ENCODE measurements at regions not wholly inside any gene's neighbourhood (a gene's known extent, or its start where the extent isn't known, plus 50 kb on each side); places are given as distances from the start of the nearest gene placed in this dataset.

DNA sequence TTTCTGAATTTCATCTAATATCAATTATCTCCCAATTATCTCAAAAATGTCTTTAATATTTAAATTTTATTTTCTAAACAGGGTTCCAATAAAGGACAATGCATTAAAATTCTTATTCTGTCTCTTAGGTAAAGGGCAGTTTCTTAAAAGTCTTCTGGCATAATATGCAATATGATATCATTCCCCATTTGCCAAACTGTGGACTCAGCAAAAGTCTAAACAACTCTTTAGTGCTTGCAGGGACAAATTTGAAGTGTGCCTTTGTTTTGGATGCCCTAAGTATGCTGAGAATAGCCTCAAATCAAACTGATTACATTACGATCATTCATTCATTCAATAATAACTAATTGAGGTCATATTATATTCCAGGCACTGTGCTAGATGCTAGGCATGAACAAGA is 281.0 kb upstream of the KIRREL3 start:
- Mint-ChIP-seq H3K4me3 (no peak overlapping the region), H3K27ac (ENCODE audit: unreplicated experiment) (no peak overlapping the region)

DNA sequence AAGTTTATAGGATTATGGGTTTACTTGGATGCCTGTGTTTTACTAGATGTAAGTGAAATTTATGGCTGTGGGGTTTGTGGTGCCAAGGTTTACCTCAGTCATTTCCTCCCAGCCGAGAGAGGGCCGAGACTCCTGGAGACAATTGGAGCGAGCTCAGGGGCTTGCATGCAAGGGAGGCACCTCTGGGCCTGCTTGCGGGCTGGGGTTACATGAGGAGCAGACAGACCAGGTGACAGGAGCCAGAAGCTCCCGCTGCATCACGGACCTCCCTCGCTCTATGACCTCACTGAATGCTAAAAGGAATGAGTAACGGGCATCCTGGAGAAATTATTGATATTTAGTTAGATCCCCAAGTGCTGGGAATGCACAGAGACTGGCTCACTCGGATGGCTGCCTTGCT is 275.2 kb upstream of the KIRREL3 start:
- peaks cover 5% of the 10 kb centered on the region for H3K4me1 Mint-ChIP-seq
- H3K27me3 Mint-ChIP-seq (ENCODE audit: low read depth): peaks cover 5% of the 10 kb centered on the region
- no peak for DNase-seq (ENCODE audit: low read depth, low spot score)
- no peaks in the 10 kb centered on the region for H3K36me3 Mint-ChIP-seq (ENCODE audit: low read depth)
- H3K27ac Mint-ChIP-seq (ENCODE audit: unreplicated experiment): no peak overlapping the region
- TF ChIP-seq, protein P1, sequence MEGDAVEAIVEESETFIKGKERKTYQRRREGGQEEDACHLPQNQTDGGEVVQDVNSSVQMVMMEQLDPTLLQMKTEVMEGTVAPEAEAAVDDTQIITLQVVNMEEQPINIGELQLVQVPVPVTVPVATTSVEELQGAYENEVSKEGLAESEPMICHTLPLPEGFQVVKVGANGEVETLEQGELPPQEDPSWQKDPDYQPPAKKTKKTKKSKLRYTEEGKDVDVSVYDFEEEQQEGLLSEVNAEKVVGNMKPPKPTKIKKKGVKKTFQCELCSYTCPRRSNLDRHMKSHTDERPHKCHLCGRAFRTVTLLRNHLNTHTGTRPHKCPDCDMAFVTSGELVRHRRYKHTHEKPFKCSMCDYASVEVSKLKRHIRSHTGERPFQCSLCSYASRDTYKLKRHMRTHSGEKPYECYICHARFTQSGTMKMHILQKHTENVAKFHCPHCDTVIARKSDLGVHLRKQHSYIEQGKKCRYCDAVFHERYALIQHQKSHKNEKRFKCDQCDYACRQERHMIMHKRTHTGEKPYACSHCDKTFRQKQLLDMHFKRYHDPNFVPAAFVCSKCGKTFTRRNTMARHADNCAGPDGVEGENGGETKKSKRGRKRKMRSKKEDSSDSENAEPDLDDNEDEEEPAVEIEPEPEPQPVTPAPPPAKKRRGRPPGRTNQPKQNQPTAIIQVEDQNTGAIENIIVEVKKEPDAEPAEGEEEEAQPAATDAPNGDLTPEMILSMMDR (conservative IDR thresholded peaks at IDR 0.05): no peak
- no peaks in the 10 kb centered on the region for H3K9me3 Mint-ChIP-seq
- H3K4me3 Mint-ChIP-seq: no peak overlapping the region

More for the DNA sequence above, 281.0 kb upstream of the KIRREL3 start:
- TF ChIP-seq, protein P1 (conservative IDR thresholded peaks at IDR 0.05): no peak
- H3K36me3 Mint-ChIP-seq (ENCODE audit: low read depth): no peaks in the 10 kb centered on the region
- H3K9me3 Mint-ChIP-seq: no peaks in the 10 kb centered on the region
- no peaks in the 10 kb centered on the region for H3K4me1 Mint-ChIP-seq
- peaks cover 5% of the 10 kb centered on the region for H3K27me3 Mint-ChIP-seq (ENCODE audit: low read depth)
- DNase-seq (ENCODE audit: low read depth, low spot score): no peak

DNA sequence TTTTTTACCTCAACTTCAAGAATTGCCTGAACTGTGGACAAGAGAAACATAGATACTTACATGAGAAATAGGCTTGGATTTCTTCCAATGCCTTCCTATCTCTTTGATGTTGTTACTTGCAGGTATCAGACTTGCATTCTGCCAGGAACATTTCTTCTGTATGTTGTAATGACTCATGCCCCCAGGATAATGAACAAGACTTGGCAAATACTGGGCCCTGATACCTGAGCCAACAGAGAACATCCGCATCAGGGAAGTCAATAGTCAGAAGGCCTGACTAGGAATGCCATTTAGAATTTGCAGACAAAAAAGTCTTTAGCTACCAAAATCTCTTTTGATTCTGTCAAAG is 273.7 kb upstream of the KIRREL3 start:
- no peaks in the 10 kb centered on the region for H3K9me3 Mint-ChIP-seq
- H3K27me3 Mint-ChIP-seq (ENCODE audit: low read depth): no peaks in the 10 kb centered on the region
- H3K4me1 Mint-ChIP-seq: peaks cover 5% of the 10 kb centered on the region
- H3K27ac Mint-ChIP-seq (ENCODE audit: unreplicated experiment): no peak overlapping the region
- H3K4me3 Mint-ChIP-seq: no peak overlapping the region
- DNase-seq (ENCODE audit: low read depth, low spot score): no peak
- no peaks in the 10 kb centered on the region for H3K36me3 Mint-ChIP-seq (ENCODE audit: low read depth)
- TF ChIP-seq, protein P1 (conservative IDR thresholded peaks at IDR 0.05): no peak

DNA sequence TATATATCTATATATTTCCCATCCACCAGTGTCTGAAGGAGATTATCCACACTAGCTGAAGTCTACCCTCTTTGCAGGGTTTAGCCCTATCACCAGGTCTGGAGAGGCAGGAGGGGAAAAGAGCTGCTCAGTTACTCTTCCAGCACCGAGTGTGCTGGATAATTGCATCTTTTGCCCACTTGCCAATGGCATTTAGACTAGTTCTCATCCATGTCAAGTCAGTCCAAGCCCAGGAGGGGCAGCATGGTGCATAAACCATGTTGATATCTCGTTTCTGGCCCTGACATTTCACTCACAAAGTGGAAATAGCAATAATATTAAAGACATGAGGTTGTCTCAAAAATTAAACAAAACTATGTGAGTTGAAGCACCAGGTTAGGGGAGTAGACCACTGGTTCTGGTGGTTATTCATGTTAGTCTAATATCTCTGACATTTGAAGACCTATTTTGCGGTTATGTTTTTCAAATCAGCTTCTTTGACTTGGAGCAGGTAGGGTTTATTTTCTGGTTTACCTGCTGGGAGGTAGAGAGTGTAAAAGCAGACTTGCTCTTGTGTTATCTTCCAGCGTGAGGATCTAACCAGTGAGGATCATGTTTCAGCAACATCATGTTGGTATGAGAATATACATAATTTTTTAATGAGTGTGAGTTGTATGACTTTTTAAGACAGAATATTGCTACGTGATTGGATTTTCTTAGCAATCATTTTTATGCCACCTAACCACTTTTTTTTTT is 273.2 kb upstream of the KIRREL3 start:
- Mint-ChIP-seq H3K9me3 (no peaks in the 10 kb centered on the region), H3K27ac (ENCODE audit: unreplicated experiment) (no peak overlapping the region), H3K4me3 (no peak overlapping the region), H3K27me3 (ENCODE audit: low read depth) (no peaks in the 10 kb centered on the region), H3K4me1 (peaks cover 5% of the 10 kb centered on the region), H3K36me3 (ENCODE audit: low read depth) (no peaks in the 10 kb centered on the region)
- TF ChIP-seq, protein P1 (conservative IDR thresholded peaks at IDR 0.05): no peak
- no peak for DNase-seq (ENCODE audit: low read depth, low spot score)

DNA sequence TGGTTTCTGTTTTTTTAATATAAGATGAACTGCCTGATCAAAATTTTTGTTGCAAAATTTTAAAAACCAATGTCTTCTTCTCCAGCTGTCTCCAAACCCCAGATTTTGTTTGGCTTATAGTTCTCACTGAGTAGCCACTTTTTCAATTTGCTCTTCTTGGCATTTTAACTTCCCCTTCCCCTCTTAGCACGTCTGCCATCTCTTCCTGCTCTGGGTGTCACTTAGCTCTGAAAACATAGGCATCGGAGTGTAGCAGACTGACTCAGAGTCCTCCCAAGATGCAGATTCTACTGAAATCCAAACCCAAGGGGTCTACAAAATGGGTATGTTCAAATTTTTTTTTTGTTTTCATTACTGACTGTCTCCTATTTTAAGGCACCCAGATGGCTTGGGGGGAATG is 270.3 kb upstream of the KIRREL3 start:
- Mint-ChIP-seq H3K4me3 (no peak overlapping the region), H3K4me1 (peaks cover 5% of the 10 kb centered on the region), H3K36me3 (ENCODE audit: low read depth) (no peaks in the 10 kb centered on the region), H3K27ac (ENCODE audit: unreplicated experiment) (no peak overlapping the region), H3K9me3 (peaks cover 5% of the 10 kb centered on the region), H3K27me3 (ENCODE audit: low read depth) (no peaks in the 10 kb centered on the region)
- no peak for DNase-seq (ENCODE audit: low read depth, low spot score)
- TF ChIP-seq, protein P1 (conservative IDR thresholded peaks at IDR 0.05): no peak

Data from neural crest cell (in vitro differentiated cells).